KMS-11 (cell line): ENCODE measurements at regions not wholly inside any gene's neighbourhood (a gene's known extent, or its start where the extent isn't known, plus 50 kb on each side); places are given as distances from the start of the nearest gene placed in this dataset.

Experiments
- H2AFZ ChIP-seq: fragments of 200-600 bp; sonication (generic); 2 replicates; pipeline ENCODE4 v1.6.1; 2016; ENCODE audit warnings: antibody characterized with exemption, mixed run types, low read depth
- H3K27ac ChIP-seq: fragments of 200-600 bp; sonication (generic); 2 replicates; pipeline ENCODE4 v1.6.1; 2016; ENCODE audit warnings: mild to moderate bottlenecking, mixed run types
- H3K27me3 ChIP-seq: fragments of 200-600 bp; sonication (generic); 2 replicates; pipeline ENCODE4 v1.6.1; 2017; ENCODE audit warnings: mild to moderate bottlenecking, low read depth, mixed run types, moderate library complexity; ENCODE audit not compliant: insufficient read depth
- H3K36me3 ChIP-seq: fragments of 200-600 bp; sonication (generic); 2 replicates; pipeline ENCODE4 v1.6.1; 2017; ENCODE audit warnings: mild to moderate bottlenecking, mixed run types; ENCODE audit not compliant: insufficient read depth
- H3K4me1 ChIP-seq: fragments of 200-600 bp; sonication (generic); 2 replicates; pipeline ENCODE4 v1.6.1; 2016; ENCODE audit warnings: mild to moderate bottlenecking, low read depth, mixed run types; ENCODE audit not compliant: poor library complexity, severe bottlenecking
- H3K4me2 ChIP-seq: fragments of 200-600 bp; sonication (generic); 2 replicates; pipeline ENCODE4 v1.7.0; 2016; ENCODE audit warnings: mild to moderate bottlenecking, mixed run types
- H3K4me3 ChIP-seq: fragments of 200-600 bp; sonication (generic); IDR thresholded peaks from 2 replicates; pipeline ENCODE4 v1.6.1; 2017; ENCODE audit warnings: low read depth, low read length, mixed read lengths; ENCODE audit not compliant: insufficient read depth
- H3K79me2 ChIP-seq: fragments of 200-600 bp; sonication (generic); 2 replicates; pipeline ENCODE4 v1.6.1; 2016; ENCODE audit warnings: low read depth, mixed run types; ENCODE audit not compliant: insufficient read depth
- H3K9ac ChIP-seq: fragments of 200-600 bp; sonication (generic); 2 replicates; pipeline ENCODE4 v1.6.1; 2016; ENCODE audit warnings: mild to moderate bottlenecking, mixed run types
- H4K20me1 ChIP-seq: fragments of 200-600 bp; sonication (generic); 2 replicates; pipeline ENCODE4 v1.6.1; 2016; ENCODE audit warnings: mild to moderate bottlenecking, mixed run types; ENCODE audit not compliant: insufficient read depth
- TF ChIP-seq, protein P1 (sequence below): fragments of 200-600 bp; sonication (generic); conservative IDR thresholded peaks from 2 replicates; pipeline ENCODE4 v1.6.1; 2017; ENCODE audit warnings: low read depth, mild to moderate bottlenecking, antibody characterized with exemption, low read length, moderate library complexity, mixed read lengths

GRCh38 chr15:94887391-94887790, 656.0 kb downstream of the MCTP2 start:
- Histone ChIP-seq H4K20me1 (no peaks in the 10 kb centered on the region), H3K27ac (no peak overlapping the region), H3K4me2 (no peak overlapping the region), H3K79me2 (no peaks in the 10 kb centered on the region), H2AFZ (no peak overlapping the region), H3K9ac (no peak overlapping the region), H3K36me3 (no peaks in the 10 kb centered on the region), H3K27me3 (no peaks in the 10 kb centered on the region), H3K4me3 (no peak overlapping the region), H3K4me1 (no peaks in the 10 kb centered on the region)
- TF ChIP-seq, protein P1, sequence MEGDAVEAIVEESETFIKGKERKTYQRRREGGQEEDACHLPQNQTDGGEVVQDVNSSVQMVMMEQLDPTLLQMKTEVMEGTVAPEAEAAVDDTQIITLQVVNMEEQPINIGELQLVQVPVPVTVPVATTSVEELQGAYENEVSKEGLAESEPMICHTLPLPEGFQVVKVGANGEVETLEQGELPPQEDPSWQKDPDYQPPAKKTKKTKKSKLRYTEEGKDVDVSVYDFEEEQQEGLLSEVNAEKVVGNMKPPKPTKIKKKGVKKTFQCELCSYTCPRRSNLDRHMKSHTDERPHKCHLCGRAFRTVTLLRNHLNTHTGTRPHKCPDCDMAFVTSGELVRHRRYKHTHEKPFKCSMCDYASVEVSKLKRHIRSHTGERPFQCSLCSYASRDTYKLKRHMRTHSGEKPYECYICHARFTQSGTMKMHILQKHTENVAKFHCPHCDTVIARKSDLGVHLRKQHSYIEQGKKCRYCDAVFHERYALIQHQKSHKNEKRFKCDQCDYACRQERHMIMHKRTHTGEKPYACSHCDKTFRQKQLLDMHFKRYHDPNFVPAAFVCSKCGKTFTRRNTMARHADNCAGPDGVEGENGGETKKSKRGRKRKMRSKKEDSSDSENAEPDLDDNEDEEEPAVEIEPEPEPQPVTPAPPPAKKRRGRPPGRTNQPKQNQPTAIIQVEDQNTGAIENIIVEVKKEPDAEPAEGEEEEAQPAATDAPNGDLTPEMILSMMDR = no peak

- Histone ChIP-seq H3K27ac (no peak overlapping the region), H3K4me2 (no peak overlapping the region), H3K9ac (no peak overlapping the region), H3K79me2 (no peaks in the 10 kb centered on the region), H2AFZ (no peak overlapping the region), H3K27me3 (no peaks in the 10 kb centered on the region), H3K4me3 (no peak overlapping the region), H4K20me1 (no peaks in the 10 kb centered on the region), H3K36me3 (no peaks in the 10 kb centered on the region), H3K4me1 (no peaks in the 10 kb centered on the region)
- TF ChIP-seq, protein P1 = no peak
Measured at GRCh38 chr15:94889153-94889552, 657.8 kb downstream of the MCTP2 start.

DNA sequence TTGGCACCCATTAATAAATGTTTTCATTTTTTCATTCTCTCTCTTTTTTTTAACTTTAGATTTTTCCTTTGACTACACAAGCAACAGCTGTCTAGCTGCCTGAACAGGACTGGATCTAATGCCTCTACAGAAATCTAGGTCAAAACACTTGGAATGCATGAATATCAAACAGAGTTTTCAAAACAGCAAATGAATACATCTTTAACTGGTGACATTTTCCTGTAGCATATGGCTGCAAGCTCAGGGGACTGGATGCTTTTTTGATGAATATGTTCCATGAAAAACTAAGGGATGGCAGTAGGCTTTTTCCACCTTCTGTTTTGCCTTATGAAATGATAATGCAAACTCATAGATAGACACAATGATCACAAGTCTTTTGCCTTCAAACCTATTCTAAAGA, 661.7 kb downstream of the MCTP2 start:
- Histone ChIP-seq H3K79me2 (no peaks in the 10 kb centered on the region), H3K27me3 (no peaks in the 10 kb centered on the region), H3K4me3 (no peak overlapping the region), H2AFZ (no peak overlapping the region), H3K4me1 (no peaks in the 10 kb centered on the region), H3K36me3 (no peaks in the 10 kb centered on the region), H3K9ac (no peak overlapping the region), H4K20me1 (no peaks in the 10 kb centered on the region), H3K4me2 (no peak overlapping the region), H3K27ac (no peak overlapping the region)
- TF ChIP-seq, protein P1 = no peak

DNA sequence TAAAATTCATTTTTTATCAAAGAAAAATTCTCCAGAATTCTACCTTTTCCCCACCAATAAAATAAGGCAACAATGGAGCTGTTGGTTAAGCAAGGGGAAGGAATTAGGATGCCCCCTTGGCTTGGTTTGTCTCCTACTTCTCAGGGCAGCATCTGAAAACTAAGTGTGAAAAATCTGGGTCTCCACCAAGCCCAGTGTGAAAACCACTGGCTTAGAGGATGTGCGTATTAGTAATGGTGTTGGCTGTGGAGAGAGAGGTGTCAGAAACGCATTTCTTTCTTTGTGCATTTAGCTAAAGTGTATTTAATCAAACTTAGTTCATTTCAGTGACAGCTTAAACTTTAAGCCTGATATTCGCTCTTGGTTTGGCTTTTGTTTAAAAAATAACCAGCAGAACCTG, 662.7 kb downstream of the MCTP2 start:
- Histone ChIP-seq H3K27me3 (no peaks in the 10 kb centered on the region), H3K4me3 (no peak overlapping the region), H3K36me3 (no peaks in the 10 kb centered on the region), H3K9ac (no peak overlapping the region), H2AFZ (no peak overlapping the region), H3K4me2 (no peak overlapping the region), H3K79me2 (no peaks in the 10 kb centered on the region), H3K4me1 (no peaks in the 10 kb centered on the region), H3K27ac (no peak overlapping the region), H4K20me1 (no peaks in the 10 kb centered on the region)
- TF ChIP-seq, protein P1 = no peak
